Activated naive CD4-positive, alpha-beta T cell treated with anti-CD3 and anti-CD28 coated beads, Interleukin-2, amount 10 ng/mL, durations not matched to agents 7 days and 5 days (primary cell): ENCODE measurements at regions not wholly inside any gene's neighbourhood (a gene's known extent, or its start where the extent isn't known, plus 50 kb on each side); places are given as distances from the start of the nearest gene placed in this dataset.
A peak's percentile ranks its signal among the peaks of the same experiment; 100 is the strongest.

Experiments used
- CTCF ChIA-PET: fragments of 350-600 bp; sonication (Branson Sonifier 250); formaldehyde crosslinking; loops from one replicate; lab custom pipeline; 2021; ENCODE audit warnings: antibody characterized with exemption; lab: Charles Lee
- DNase-seq: peaks from one replicate; pipeline ENCODE4 v3.0.0-alpha.2; 2020
- H3K27ac Mint-ChIP-seq: one replicate; pipeline ENCODE4 v1.8.0; 2021; ENCODE audit warnings: mild to moderate bottlenecking, moderate library complexity, mixed read lengths
- H3K27me3 Mint-ChIP-seq: one replicate; pipeline ENCODE4 v1.8.0; 2021; ENCODE audit warnings: mild to moderate bottlenecking, mixed read lengths
- H3K36me3 Mint-ChIP-seq: one replicate; pipeline ENCODE4 v1.8.0; 2021; ENCODE audit warnings: mixed read lengths
- H3K4me1 Mint-ChIP-seq: one replicate; pipeline ENCODE4 v1.8.0; 2021; ENCODE audit warnings: mixed read lengths
- H3K4me3 Mint-ChIP-seq: one replicate; pipeline ENCODE4 v1.8.0; 2021; ENCODE audit warnings: mild to moderate bottlenecking, moderate library complexity, mixed read lengths
- H3K9me3 Mint-ChIP-seq: one replicate; pipeline ENCODE4 v1.8.0; 2021; ENCODE audit warnings: mixed read lengths

DNA sequence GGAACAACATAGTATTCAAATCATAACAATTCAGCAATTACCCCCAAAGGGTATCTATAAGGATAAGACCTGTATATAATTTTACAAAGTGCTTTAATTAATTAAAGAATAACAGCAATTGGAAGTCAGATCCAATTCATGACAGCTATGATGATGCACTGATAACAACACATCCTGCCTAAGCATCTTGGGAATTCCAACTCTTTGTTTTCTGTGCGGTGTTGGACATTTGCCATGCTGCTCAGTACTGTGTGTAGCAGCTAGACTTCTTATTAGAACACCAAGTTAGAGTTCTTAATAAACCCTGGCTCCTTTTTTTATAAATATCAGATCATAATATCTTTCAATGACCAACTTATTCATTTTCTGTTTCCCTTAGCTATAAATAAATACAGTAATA lies 209.0 kb downstream of the SEC61B start:
- CTCF ChIA-PET, result no interaction called here
- peaks cover 8% of the 10 kb centered on the region for H3K27me3 Mint-ChIP-seq
- H3K36me3 Mint-ChIP-seq, result no peaks in the 10 kb centered on the region
- peaks cover 12% of the 10 kb centered on the region for H3K4me1 Mint-ChIP-seq
- no peak for DNase-seq
- no peak overlapping the region for H3K4me3 Mint-ChIP-seq
- no peaks in the 10 kb centered on the region for H3K9me3 Mint-ChIP-seq
- no peak overlapping the region for H3K27ac Mint-ChIP-seq

GRCh38 chr9:99432075-99432474 lies 210.0 kb downstream of the SEC61B start:
- Mint-ChIP-seq H3K27ac (no peak overlapping the region), H3K4me3 (no peak overlapping the region), H3K27me3 (no peaks in the 10 kb centered on the region), H3K9me3 (no peaks in the 10 kb centered on the region), H3K36me3 (no peaks in the 10 kb centered on the region), H3K4me1 (peaks cover 12% of the 10 kb centered on the region)
- no peak for DNase-seq
- CTCF ChIA-PET, result no interaction called here

GRCh38 chr9:99433095-99433494 lies 211.0 kb downstream of the SEC61B start:
- CTCF ChIA-PET, result no interaction called here
- H3K27ac Mint-ChIP-seq, result no peak overlapping the region

GRCh38 chr9:99433555-99433954 lies 211.5 kb downstream of the SEC61B start:
- Mint-ChIP-seq H3K9me3 (no peaks in the 10 kb centered on the region), H3K4me1 (peaks cover 12% of the 10 kb centered on the region), H3K4me3 (no peak overlapping the region), H3K27me3 (peaks cover 12% of the 10 kb centered on the region), H3K27ac (peak overlapping the region; percentile 64), H3K36me3 (no peaks in the 10 kb centered on the region)
- CTCF ChIA-PET, result no interaction called here
- DNase-seq, result peak; percentile 58

More at GRCh38 chr9:99433095-99433494, 211.0 kb downstream of the SEC61B start:
- Mint-ChIP-seq H3K9me3 (no peaks in the 10 kb centered on the region), H3K36me3 (no peaks in the 10 kb centered on the region), H3K27me3 (peaks cover 7% of the 10 kb centered on the region), H3K4me3 (no peak overlapping the region), H3K4me1 (peaks cover 12% of the 10 kb centered on the region)
- DNase-seq, result no peak

GRCh38 chr9:99436616-99437015 lies 214.5 kb downstream of the SEC61B start:
- no peak overlapping the region for H3K27ac Mint-ChIP-seq
- CTCF ChIA-PET, result no interaction called here
- H3K9me3 Mint-ChIP-seq, result no peaks in the 10 kb centered on the region
- H3K4me1 Mint-ChIP-seq, result peaks cover 12% of the 10 kb centered on the region
- H3K36me3 Mint-ChIP-seq, result no peaks in the 10 kb centered on the region
- no peak overlapping the region for H3K4me3 Mint-ChIP-seq
- peaks cover 12% of the 10 kb centered on the region for H3K27me3 Mint-ChIP-seq
- no peak for DNase-seq

- H3K9me3 Mint-ChIP-seq, result no peaks in the 10 kb centered on the region
- H3K27me3 Mint-ChIP-seq, result peaks cover 12% of the 10 kb centered on the region
- H3K4me1 Mint-ChIP-seq, result peaks cover 12% of the 10 kb centered on the region
- H3K4me3 Mint-ChIP-seq, result no peak overlapping the region
- DNase-seq, result no peak
- CTCF ChIA-PET, result interaction anchor here (0.6 kb wide), 1 partner anchor 438 kb away, joined by 3 read pairs; no protein-coding TSS in a partner anchor
- H3K36me3 Mint-ChIP-seq, result no peaks in the 10 kb centered on the region
- no peak overlapping the region for H3K27ac Mint-ChIP-seq
These were observed 215.1 kb downstream of the SEC61B start for GRCh38 chr9:99437145-99437544.

DNA sequence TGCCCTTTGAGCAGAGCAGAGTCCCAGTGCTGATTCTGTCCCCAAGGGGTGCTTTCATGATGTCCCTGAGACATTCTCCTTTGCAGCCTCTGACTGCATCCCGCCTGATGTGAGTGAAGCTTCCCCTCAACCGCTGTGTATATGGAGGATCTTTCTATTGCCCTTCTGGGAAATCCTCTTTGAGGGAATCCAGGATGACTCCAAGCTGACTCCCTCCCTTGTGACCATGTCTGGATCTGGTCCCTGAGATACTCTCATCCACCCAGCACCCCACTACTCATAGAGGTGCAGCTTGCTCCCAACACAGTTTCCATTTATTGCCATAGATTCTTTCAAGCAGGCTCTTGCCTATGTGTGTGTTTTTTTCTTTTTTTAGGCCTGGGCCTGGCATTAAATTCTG lies 216.5 kb downstream of the SEC61B start:
- Mint-ChIP-seq H3K4me1 (peaks cover 7% of the 10 kb centered on the region), H3K27me3 (peaks cover 12% of the 10 kb centered on the region), H3K9me3 (no peaks in the 10 kb centered on the region), H3K4me3 (no peak overlapping the region), H3K27ac (no peak overlapping the region), H3K36me3 (no peaks in the 10 kb centered on the region)
- CTCF ChIA-PET, result no interaction called here
- DNase-seq, result no peak

DNA sequence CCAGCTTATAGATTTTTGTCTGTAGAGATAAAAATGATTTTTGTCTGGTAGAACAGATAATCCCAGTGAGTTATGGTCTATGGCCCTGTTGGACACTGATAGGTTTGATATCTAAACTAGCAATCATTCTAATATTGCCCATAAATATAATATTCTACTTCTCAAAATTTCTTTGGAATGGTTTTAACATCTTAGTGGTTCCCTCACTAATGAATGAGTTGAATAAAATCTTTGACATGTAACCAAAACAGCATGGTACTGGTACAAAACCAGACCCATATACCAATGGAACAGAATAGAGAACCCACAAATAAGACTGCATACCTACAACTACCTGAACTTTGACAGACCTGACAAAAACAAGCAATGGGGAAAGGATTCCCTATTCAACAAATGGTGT lies 219.7 kb downstream of the SEC61B start:
- Mint-ChIP-seq H3K27me3 (peaks cover 32% of the 10 kb centered on the region), H3K36me3 (no peaks in the 10 kb centered on the region), H3K9me3 (no peaks in the 10 kb centered on the region), H3K27ac (no peak overlapping the region), H3K4me1 (no peaks in the 10 kb centered on the region), H3K4me3 (no peak overlapping the region)
- CTCF ChIA-PET, result no interaction called here
- no peak for DNase-seq

DNA sequence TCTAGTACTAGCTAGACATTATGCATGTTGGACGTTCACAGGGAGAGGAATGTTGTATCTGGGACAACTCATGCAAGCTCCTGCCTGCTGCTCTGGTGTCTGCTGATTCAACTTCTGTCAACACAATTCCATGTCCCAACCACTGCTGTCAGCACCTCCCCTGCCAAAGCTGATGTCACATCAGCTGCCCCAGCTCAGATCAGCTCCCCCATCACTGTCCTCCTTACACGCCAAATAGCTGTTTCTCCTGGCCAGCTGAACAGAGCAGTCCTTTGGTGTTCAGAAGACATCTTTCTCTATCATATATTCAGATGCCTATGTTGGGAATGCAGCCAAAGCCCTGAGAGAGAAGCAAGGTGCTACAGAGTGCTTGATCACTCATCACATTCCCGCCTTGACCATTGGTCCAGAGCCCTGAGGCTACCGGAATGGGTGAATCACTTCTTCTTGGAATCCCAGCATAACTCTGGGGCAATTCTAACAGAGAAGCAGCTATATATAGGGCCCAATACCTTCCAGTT lies 223.3 kb downstream of the SEC61B start:
- Mint-ChIP-seq H3K9me3 (no peaks in the 10 kb centered on the region), H3K36me3 (no peaks in the 10 kb centered on the region), H3K27ac (no peak overlapping the region), H3K4me3 (no peak overlapping the region), H3K4me1 (no peaks in the 10 kb centered on the region), H3K27me3 (peaks cover 24% of the 10 kb centered on the region)
- no peak for DNase-seq
- CTCF ChIA-PET, result no interaction called here

DNA sequence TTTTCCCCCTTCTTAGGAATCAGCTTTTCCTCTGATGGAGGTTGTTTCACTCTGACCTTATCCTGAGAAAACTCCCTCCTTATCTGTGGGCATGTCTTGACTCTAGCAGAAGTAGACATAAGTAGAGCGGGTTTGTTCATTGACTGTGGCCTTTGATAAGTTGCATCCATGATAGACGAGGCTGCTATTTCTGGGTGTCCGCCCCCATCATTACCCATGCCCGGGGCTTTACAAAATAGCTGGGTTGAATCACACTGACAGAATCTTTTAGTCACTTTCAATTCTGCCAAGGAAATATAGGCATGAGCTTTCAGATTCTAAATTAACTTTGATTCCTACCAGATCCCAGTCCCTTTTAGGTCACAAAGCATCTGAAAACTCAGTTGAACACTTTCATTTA lies 223.8 kb downstream of the SEC61B start:
- no peaks in the 10 kb centered on the region for H3K36me3 Mint-ChIP-seq
- H3K27ac Mint-ChIP-seq, result no peak overlapping the region
- peaks cover 24% of the 10 kb centered on the region for H3K27me3 Mint-ChIP-seq
- no peak overlapping the region for H3K4me3 Mint-ChIP-seq
- CTCF ChIA-PET, result no interaction called here
- no peaks in the 10 kb centered on the region for H3K4me1 Mint-ChIP-seq
- DNase-seq, result no peak
- H3K9me3 Mint-ChIP-seq, result no peaks in the 10 kb centered on the region

DNA sequence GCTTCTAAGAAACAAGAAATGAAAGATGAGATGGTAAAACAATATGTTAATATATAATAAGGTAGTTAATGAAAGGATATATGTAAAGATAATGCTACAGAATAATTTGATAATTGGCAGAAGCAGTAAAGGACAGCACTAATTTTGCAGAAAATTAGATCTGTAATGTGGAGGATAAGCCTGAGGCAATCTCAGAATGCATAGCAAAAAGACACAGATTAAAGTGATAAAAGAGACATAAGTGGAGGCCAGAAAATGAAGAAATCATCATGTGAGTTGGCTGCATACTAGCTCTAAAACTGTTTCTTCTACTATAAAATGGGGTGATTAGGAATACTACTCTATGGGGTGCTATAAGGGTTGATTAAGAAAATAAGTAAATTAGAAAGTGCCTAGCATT lies 225.9 kb downstream of the SEC61B start:
- peaks cover 28% of the 10 kb centered on the region for H3K27me3 Mint-ChIP-seq

DNA sequence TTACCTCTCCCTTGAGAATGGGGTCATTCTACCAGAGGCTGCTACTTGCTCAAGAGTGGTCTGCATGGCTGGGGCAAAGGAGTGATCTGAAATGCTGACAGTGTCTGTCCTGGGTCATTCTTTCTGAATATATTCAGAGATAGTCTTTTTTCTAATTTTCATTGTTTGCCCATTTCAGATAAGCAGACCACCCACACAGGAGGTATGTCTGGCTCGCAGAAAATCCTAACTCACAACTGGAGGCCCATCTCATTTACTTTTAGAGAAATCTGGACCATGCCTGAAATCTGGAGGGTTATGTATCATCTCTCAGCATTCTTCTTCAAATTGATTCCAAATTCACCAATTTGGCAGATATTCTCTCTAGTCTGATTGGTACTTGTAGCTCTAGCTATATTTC lies 227.6 kb downstream of the SEC61B start:
- H3K27ac Mint-ChIP-seq, result no peak overlapping the region
- no peaks in the 10 kb centered on the region for H3K4me1 Mint-ChIP-seq
- DNase-seq, result no peak
- peaks cover 29% of the 10 kb centered on the region for H3K27me3 Mint-ChIP-seq
- CTCF ChIA-PET, result no interaction called here
- no peaks in the 10 kb centered on the region for H3K9me3 Mint-ChIP-seq
- H3K4me3 Mint-ChIP-seq, result no peak overlapping the region
- no peaks in the 10 kb centered on the region for H3K36me3 Mint-ChIP-seq

More for the DNA sequence above, 225.9 kb downstream of the SEC61B start:
- Mint-ChIP-seq H3K36me3 (no peaks in the 10 kb centered on the region), H3K27ac (no peak overlapping the region), H3K4me1 (no peaks in the 10 kb centered on the region), H3K4me3 (no peak overlapping the region), H3K9me3 (no peaks in the 10 kb centered on the region)
- CTCF ChIA-PET, result no interaction called here
- DNase-seq, result no peak

GRCh38 chr9:99451112-99451606 lies 229.1 kb downstream of the SEC61B start:
- Mint-ChIP-seq H3K4me3 (no peak overlapping the region), H3K36me3 (no peaks in the 10 kb centered on the region), H3K27ac (no peak overlapping the region), H3K9me3 (no peaks in the 10 kb centered on the region), H3K27me3 (peaks cover 21% of the 10 kb centered on the region), H3K4me1 (no peaks in the 10 kb centered on the region)
- DNase-seq, result no peak
- CTCF ChIA-PET, result no interaction called here

GRCh38 chr9:99457406-99457805 lies 235.3 kb downstream of the SEC61B start:
- no peaks in the 10 kb centered on the region for H3K36me3 Mint-ChIP-seq
- no peaks in the 10 kb centered on the region for H3K4me1 Mint-ChIP-seq
- CTCF ChIA-PET, result no interaction called here
- no peaks in the 10 kb centered on the region for H3K9me3 Mint-ChIP-seq
- no peak overlapping the region for H3K4me3 Mint-ChIP-seq
- H3K27me3 Mint-ChIP-seq, result peaks cover 13% of the 10 kb centered on the region
- DNase-seq, result no peak
- H3K27ac Mint-ChIP-seq, result no peak overlapping the region

GRCh38 chr9:99457981-99458380 lies 235.9 kb downstream of the SEC61B start:
- Mint-ChIP-seq H3K4me1 (no peaks in the 10 kb centered on the region), H3K27ac (no peak overlapping the region), H3K9me3 (no peaks in the 10 kb centered on the region), H3K27me3 (peaks cover 13% of the 10 kb centered on the region), H3K36me3 (no peaks in the 10 kb centered on the region), H3K4me3 (no peak overlapping the region)
- CTCF ChIA-PET, result no interaction called here
- DNase-seq, result no peak
